ENCODE measurements at regions not wholly inside any gene's neighbourhood (a gene's known extent, or its start where the extent isn't known, plus 50 kb on each side); places are given as distances from the start of the nearest gene placed in this dataset.
"Not testable (repeated sequence)": the region's sequence is repeated elsewhere in the genome, so short reads cannot be mapped to it uniquely, and the experiment has no call there.

GRCh38 chr3:147267434-147267833 is 138.9 kb downstream of the ZIC4 start:
- Mint-ChIP-seq H3K4me3 (no peak overlapping the region), H3K27me3 (no peaks in the 10 kb centered on the region), H3K27ac (no peak overlapping the region), H3K36me3 (no peaks in the 10 kb centered on the region), H3K9me3 (peaks cover 4 to 8% (median 7%) of the 10 kb centered on the region in 3 donors), H3K4me1 (no peaks in the 10 kb centered on the region)

- no peak overlapping the region for H3K4me3 Mint-ChIP-seq
- H3K4me1 Mint-ChIP-seq: peaks cover 0 to 2% (median 0%) of the 10 kb centered on the region in 3 donors
- no peaks in the 10 kb centered on the region for H3K27me3 Mint-ChIP-seq
- H3K9me3 Mint-ChIP-seq: peaks cover 0 to 10% (median 0%) of the 10 kb centered on the region in 3 donors
- no peaks in the 10 kb centered on the region for H3K36me3 Mint-ChIP-seq
- H3K27ac Mint-ChIP-seq: no peak overlapping the region
Measured at GRCh38 chr3:147257944-147258343, 148.4 kb downstream of the ZIC4 start.

GRCh38 chr3:147256739-147257138 is 149.6 kb downstream of the ZIC4 start:
- H3K4me1 Mint-ChIP-seq: peaks cover 0 to 2% (median 0%) of the 10 kb centered on the region in 3 donors
- H3K27ac Mint-ChIP-seq: no peak overlapping the region
- no peaks in the 10 kb centered on the region for H3K27me3 Mint-ChIP-seq
- peaks cover 0 to 10% (median 0%) of the 10 kb centered on the region in 3 donors for H3K9me3 Mint-ChIP-seq
- H3K4me3 Mint-ChIP-seq: no peak overlapping the region
- no peaks in the 10 kb centered on the region for H3K36me3 Mint-ChIP-seq

GRCh38 chr3:147246906-147247305 is 159.4 kb downstream of the ZIC4 start:
- Mint-ChIP-seq H3K4me3 (peak overlapping the region in 1 of 4 donors; percentile 68), H3K36me3 (no peaks in the 10 kb centered on the region), H3K4me1 (no peaks in the 10 kb centered on the region), H3K9me3 (peaks cover 0 to 2% (median 2%) of the 10 kb centered on the region in 3 donors), H3K27me3 (no peaks in the 10 kb centered on the region), H3K27ac (no peak overlapping the region)

GRCh38 chr3:147245638-147246037 is 160.7 kb downstream of the ZIC4 start:
- not testable (repeated sequence) for H3K4me1 Mint-ChIP-seq

GRCh38 chr3:147245022-147245421 is 161.3 kb downstream of the ZIC4 start:
- H3K9me3 Mint-ChIP-seq, H3K4me3 Mint-ChIP-seq, H3K4me1 Mint-ChIP-seq, H3K27ac Mint-ChIP-seq, H3K27me3 Mint-ChIP-seq, H3K36me3 Mint-ChIP-seq: not testable (repeated sequence)

More at GRCh38 chr3:147245638-147246037, 160.7 kb downstream of the ZIC4 start:
- H3K4me3 Mint-ChIP-seq, H3K27me3 Mint-ChIP-seq, H3K27ac Mint-ChIP-seq, H3K9me3 Mint-ChIP-seq, H3K36me3 Mint-ChIP-seq: not testable (repeated sequence)

GRCh38 chr3:147244397-147244796 is 161.9 kb downstream of the ZIC4 start:
- Mint-ChIP-seq H3K27ac (no peak overlapping the region), H3K9me3 (peaks cover 0 to 2% (median 0%) of the 10 kb centered on the region in 3 donors), H3K27me3 (no peaks in the 10 kb centered on the region), H3K4me3 (no peak overlapping the region), H3K4me1 (no peaks in the 10 kb centered on the region), H3K36me3 (no peaks in the 10 kb centered on the region)

- no peaks in the 10 kb centered on the region for H3K36me3 Mint-ChIP-seq
- H3K4me1 Mint-ChIP-seq: no peaks in the 10 kb centered on the region
- no peak overlapping the region for H3K27ac Mint-ChIP-seq
- no peaks in the 10 kb centered on the region for H3K27me3 Mint-ChIP-seq
- peaks cover 0 to 2% (median 0%) of the 10 kb centered on the region in 3 donors for H3K9me3 Mint-ChIP-seq
- no peak overlapping the region for H3K4me3 Mint-ChIP-seq
Measured at GRCh38 chr3:147240581-147240980, 165.8 kb downstream of the ZIC4 start.

GRCh38 chr3:147237991-147238390 is 168.4 kb downstream of the ZIC4 start:
- Mint-ChIP-seq H3K27me3 (no peaks in the 10 kb centered on the region), H3K9me3 (peaks cover 0 to 5% (median 0%) of the 10 kb centered on the region in 3 donors), H3K36me3 (no peaks in the 10 kb centered on the region), H3K4me3 (no peak overlapping the region), H3K4me1 (no peaks in the 10 kb centered on the region), H3K27ac (no peak overlapping the region)

GRCh38 chr3:147231980-147232379 is 174.4 kb downstream of the ZIC4 start:
- H3K27me3 Mint-ChIP-seq, H3K4me1 Mint-ChIP-seq, H3K36me3 Mint-ChIP-seq, H3K9me3 Mint-ChIP-seq, H3K27ac Mint-ChIP-seq, H3K4me3 Mint-ChIP-seq: not testable (repeated sequence)

GRCh38 chr3:147231111-147231510 is 175.2 kb downstream of the ZIC4 start:
- no peak overlapping the region for H3K4me3 Mint-ChIP-seq
- no peaks in the 10 kb centered on the region for H3K36me3 Mint-ChIP-seq
- no peaks in the 10 kb centered on the region for H3K4me1 Mint-ChIP-seq
- H3K9me3 Mint-ChIP-seq: peaks cover 0 to 7% (median 6%) of the 10 kb centered on the region in 3 donors
- no peaks in the 10 kb centered on the region for H3K27me3 Mint-ChIP-seq
- no peak overlapping the region for H3K27ac Mint-ChIP-seq

GRCh38 chr3:147222291-147222690 is 184.1 kb downstream of the ZIC4 start:
- no peak overlapping the region for H3K4me3 Mint-ChIP-seq
- H3K27me3 Mint-ChIP-seq: no peaks in the 10 kb centered on the region
- H3K36me3 Mint-ChIP-seq: no peaks in the 10 kb centered on the region
- peaks cover 0 to 2% (median 0%) of the 10 kb centered on the region in 3 donors for H3K9me3 Mint-ChIP-seq
- H3K4me1 Mint-ChIP-seq: no peaks in the 10 kb centered on the region
- no peak overlapping the region for H3K27ac Mint-ChIP-seq

- Mint-ChIP-seq H3K27ac (no peak overlapping the region), H3K9me3 (peaks cover 0 to 3% (median 0%) of the 10 kb centered on the region in 3 donors), H3K36me3 (no peaks in the 10 kb centered on the region), H3K27me3 (no peaks in the 10 kb centered on the region), H3K4me3 (no peak overlapping the region), H3K4me1 (no peaks in the 10 kb centered on the region)
Measured at GRCh38 chr3:147218965-147219364, 187.4 kb downstream of the ZIC4 start.

GRCh38 chr3:147216143-147216673 is 190.1 kb downstream of the ZIC4 start:
- Mint-ChIP-seq H3K4me1 (no peaks in the 10 kb centered on the region), H3K27me3 (no peaks in the 10 kb centered on the region), H3K4me3 (no peak overlapping the region), H3K36me3 (no peaks in the 10 kb centered on the region), H3K9me3 (peaks cover 0 to 8% (median 0%) of the 10 kb centered on the region in 3 donors), H3K27ac (no peak overlapping the region)

GRCh38 chr3:147215660-147216059 is 190.7 kb downstream of the ZIC4 start:
- H3K27me3 Mint-ChIP-seq: no peaks in the 10 kb centered on the region
- no peaks in the 10 kb centered on the region for H3K36me3 Mint-ChIP-seq
- H3K4me3 Mint-ChIP-seq: no peak overlapping the region
- H3K4me1 Mint-ChIP-seq: no peaks in the 10 kb centered on the region
- peaks cover 0 to 8% (median 0%) of the 10 kb centered on the region in 3 donors for H3K9me3 Mint-ChIP-seq
- H3K27ac Mint-ChIP-seq: no peak overlapping the region

GRCh38 chr3:147213633-147214032 is 192.7 kb downstream of the ZIC4 start:
- Mint-ChIP-seq H3K9me3 (peaks cover 0 to 8% (median 2%) of the 10 kb centered on the region in 3 donors), H3K4me1 (no peaks in the 10 kb centered on the region), H3K27me3 (no peaks in the 10 kb centered on the region), H3K27ac (no peak overlapping the region), H3K4me3 (no peak overlapping the region), H3K36me3 (no peaks in the 10 kb centered on the region)
